ENCODE measurements at regions not wholly inside any gene's neighbourhood (a gene's known extent, or its start where the extent isn't known, plus 50 kb on each side); places are given as distances from the start of the nearest gene placed in this dataset.
"Not testable (repeated sequence)": the region's sequence is repeated elsewhere in the genome, so short reads cannot be mapped to it uniquely, and the experiment has no call there.

GRCh38 chr9:135173066-135173465, 85.6 kb downstream of the OLFM1 start:
- TF ChIP-seq CTCF (IDR thresholded peaks at IDR 0.05) = no peak
- DNase-seq (ENCODE audit: low spot score) = no peak
- H3K4me3 ChIP-seq = no peak overlapping the region
- no peak overlapping the region for H3K27ac ChIP-seq

GRCh38 chr9:135174248-135174647, 86.8 kb downstream of the OLFM1 start:
- DNase-seq (ENCODE audit: low spot score) = no peak

GRCh38 chr9:135174981-135175380, 87.5 kb downstream of the OLFM1 start:
- DNase-seq (ENCODE audit: low spot score) = no peak
- H3K4me3 ChIP-seq = no peak overlapping the region
- no peak for TF ChIP-seq CTCF (IDR thresholded peaks at IDR 0.05)
- no peak overlapping the region for H3K27ac ChIP-seq

More at GRCh38 chr9:135174248-135174647, 86.8 kb downstream of the OLFM1 start:
- no peak for TF ChIP-seq CTCF (IDR thresholded peaks at IDR 0.05)
- H3K4me3 ChIP-seq = no peak overlapping the region
- no peak overlapping the region for H3K27ac ChIP-seq

- no peak for DNase-seq (ENCODE audit: low spot score)
- no peak overlapping the region for H3K4me3 ChIP-seq
- no peak overlapping the region for H3K27ac ChIP-seq
- no peak for TF ChIP-seq CTCF (IDR thresholded peaks at IDR 0.05)
These were observed 88.8 kb downstream of the OLFM1 start for GRCh38 chr9:135176284-135176683.

GRCh38 chr9:135177562-135177961, 90.1 kb downstream of the OLFM1 start:
- DNase-seq (ENCODE audit: low spot score); H3K4me3 ChIP-seq; H3K27ac ChIP-seq: not testable (repeated sequence)

- DNase-seq (ENCODE audit: low spot score) = no peak
- no peak overlapping the region for H3K4me3 ChIP-seq
- TF ChIP-seq CTCF (IDR thresholded peaks at IDR 0.05) = no peak
These were observed 91.0 kb downstream of the OLFM1 start for GRCh38 chr9:135178498-135178897.

GRCh38 chr9:135179041-135179440, 91.6 kb downstream of the OLFM1 start:
- Histone ChIP-seq H3K27ac (no peak overlapping the region), H3K4me3 (no peak overlapping the region)
- no peak for TF ChIP-seq CTCF (IDR thresholded peaks at IDR 0.05)
- DNase-seq (ENCODE audit: low spot score) = no peak

More at GRCh38 chr9:135178498-135178897, 91.0 kb downstream of the OLFM1 start:
- no peak overlapping the region for H3K27ac ChIP-seq

- DNase-seq (ENCODE audit: low spot score) = no peak
- no peak overlapping the region for H3K4me3 ChIP-seq
- H3K27ac ChIP-seq = no peak overlapping the region
- no peak for TF ChIP-seq CTCF (IDR thresholded peaks at IDR 0.05)
These were observed 92.5 kb downstream of the OLFM1 start for GRCh38 chr9:135179976-135180375.

Data from coronary artery (tissue), 2 donors.